ENCODE measurements at regions not wholly inside any gene's neighbourhood (a gene's known extent, or its start where the extent isn't known, plus 50 kb on each side); places are given as distances from the start of the nearest gene placed in this dataset.

- no peak for DNase-seq
- no peaks in the 10 kb centered on the region for H3K4me1 ChIP-seq
- 80 to 88% methylated on average over 11 of the region's 11 CpGs for WGBS, 2 donors
Observed at GRCh38 chr14:34034447-34035176, 83.7 kb upstream of the EGLN3 start.

GRCh38 chr14:34032720-34033119 is 81.8 kb upstream of the EGLN3 start:
- WGBS, 2 donors, result 73 to 76% methylated on average over 5 of the region's 5 CpGs
- Histone ChIP-seq H3K9me3 (no peaks in the 10 kb centered on the region), H3K27ac (no peak overlapping the region), H3K27me3 (no peaks in the 10 kb centered on the region), H3K36me3 (no peaks in the 10 kb centered on the region), H3K4me3 (no peak overlapping the region), H3K4me1 (no peaks in the 10 kb centered on the region)
- FAIRE-seq (no peak), ATAC-seq (no peak), DNase-seq (no peak)
- intact Hi-C loops (cut with DNase I), result no loop called here
- TF ChIP-seq CTCF (IDR thresholded peaks at IDR 0.05), result no peak

More at GRCh38 chr14:34034447-34035176, 83.7 kb upstream of the EGLN3 start:
- Histone ChIP-seq H3K27me3 (no peaks in the 10 kb centered on the region), H3K27ac (no peak overlapping the region), H3K9me3 (no peaks in the 10 kb centered on the region), H3K4me3 (no peak overlapping the region), H3K36me3 (no peaks in the 10 kb centered on the region)
- TF ChIP-seq CTCF (IDR thresholded peaks at IDR 0.05), result no peak
- intact Hi-C loops (cut with DNase I), result no loop called here
- no peak for FAIRE-seq
- ATAC-seq, result no peak

GRCh38 chr14:34030864-34031263 is 80.0 kb upstream of the EGLN3 start:
- DNase-seq (no peak), FAIRE-seq (no peak), ATAC-seq (peak in 3 of 4 donors; percentile 37 to 43 (median 38))
- H3K27me3 ChIP-seq, result no peaks in the 10 kb centered on the region
- H3K4me1 ChIP-seq, result no peaks in the 10 kb centered on the region
- TF ChIP-seq CTCF (IDR thresholded peaks at IDR 0.05), result no peak
- H3K9me3 ChIP-seq, result no peaks in the 10 kb centered on the region
- 60 to 70% methylated on average over 1 of the region's 1 CpG for WGBS, 2 donors
- intact Hi-C loops (cut with DNase I), result no loop called here
- no peak overlapping the region for H3K4me3 ChIP-seq
- no peak overlapping the region for H3K27ac ChIP-seq
- no peaks in the 10 kb centered on the region for H3K36me3 ChIP-seq

GRCh38 chr14:34029921-34030334 is 79.1 kb upstream of the EGLN3 start:
- no peaks in the 10 kb centered on the region for H3K4me1 ChIP-seq
- WGBS, 2 donors, result 53 to 60% methylated on average over 6 of the region's 6 CpGs
- intact Hi-C loops (cut with DNase I), result loop anchor here in 1 of 3 donors (5.0 kb wide), 1 partner anchor 63 kb away; no protein-coding TSS in a partner anchor
- H3K27me3 ChIP-seq, result no peaks in the 10 kb centered on the region
- peak in 3 of 4 donors; percentile 61 to 84 (median 68) for ATAC-seq
- no peaks in the 10 kb centered on the region for H3K36me3 ChIP-seq
- H3K4me3 ChIP-seq, result no peak overlapping the region
- DNase-seq, result peak in 1 of 6 donors; percentile 28
- no peaks in the 10 kb centered on the region for H3K9me3 ChIP-seq
- no peak for FAIRE-seq
- no peak for TF ChIP-seq CTCF (IDR thresholded peaks at IDR 0.05)
- no peak overlapping the region for H3K27ac ChIP-seq

- Histone ChIP-seq H3K4me3 (no peak overlapping the region), H3K27me3 (no peaks in the 10 kb centered on the region), H3K4me1 (peaks cover 0 to 11% (median 0%) of the 10 kb centered on the region in 3 donors), H3K27ac (no peak overlapping the region), H3K9me3 (no peaks in the 10 kb centered on the region), H3K36me3 (no peaks in the 10 kb centered on the region)
- no peak for TF ChIP-seq CTCF (IDR thresholded peaks at IDR 0.05)
- WGBS, 2 donors, result 83 to 92% methylated on average over 6 of the region's 6 CpGs
- intact Hi-C loops (cut with DNase I), result loop anchor here in 1 of 3 donors (5.0 kb wide), 1 partner anchor 61 kb away; no protein-coding TSS in a partner anchor
- no peak for FAIRE-seq
- ATAC-seq, result no peak
- no peak for DNase-seq
Observed at GRCh38 chr14:34027990-34028495, 77.2 kb upstream of the EGLN3 start.

Data from pancreas (tissue), 10 donors.